Sigmoid colon (tissue), 4 donors: ENCODE measurements at regions not wholly inside any gene's neighbourhood (a gene's known extent, or its start where the extent isn't known, plus 50 kb on each side); places are given as distances from the start of the nearest gene placed in this dataset.
"Not testable (repeated sequence)": the region's sequence is repeated elsewhere in the genome, so short reads cannot be mapped to it uniquely, and the experiment has no call there.

Source experiments
- CTCF ChIP-seq, 4 experiments: fragments of 450-650 bp in 3 of 4; fragments of 200-600 bp in 1 of 4; IDR thresholded peaks; one replicate each; pipeline ENCODE4 v1.5.1; 2016 to 2019; ENCODE audit warnings: antibody characterized with exemption in 4 of 4, mild to moderate bottlenecking in 3 of 4, moderate library complexity in 2 of 4
- POLR2A ChIP-seq, 2 donors: fragments of 450-650 bp; IDR thresholded peaks; one replicate each; pipeline ENCODE4 v1.6.1; 2016; ENCODE audit warnings: antibody characterized with exemption in 2 of 2, mild to moderate bottlenecking in 2 of 2, moderate library complexity in 2 of 2
- POLR2AphosphoS5 ChIP-seq, 4 donors: sonication (generic); formaldehyde crosslinking; IDR thresholded peaks; one replicate each; pipeline ENCODE4 v1.6.1; 2017; ENCODE audit warnings: antibody characterized with exemption in 4 of 4

- not testable (repeated sequence) for TF ChIP-seq CTCF, POLR2A, POLR2AphosphoS5 (IDR thresholded peaks at IDR 0.05)
These were observed 521.1 kb downstream of the ETNK1 start for GRCh38 chr12:23146070-23146469.
